ENCODE measurements at regions not wholly inside any gene's neighbourhood (a gene's known extent, or its start where the extent isn't known, plus 50 kb on each side); places are given as distances from the start of the nearest gene placed in this dataset.

- DNase-seq: no peak
These were observed 95.9 kb upstream of the LEP start for GRCh38 chr7:128145191-128145590.

- DNase-seq: no peak
These were observed 95.0 kb upstream of the LEP start for GRCh38 chr7:128146052-128146451.

GRCh38 chr7:128148676-128149075 lies 92.4 kb upstream of the LEP start:
- DNase-seq: no peak

- no peak for DNase-seq
These were observed 90.7 kb upstream of the LEP start for GRCh38 chr7:128150223-128150865.

GRCh38 chr7:128151635-128152034 lies 89.4 kb upstream of the LEP start:
- DNase-seq: no peak

- no peak for DNase-seq
These were observed 88.4 kb upstream of the LEP start for GRCh38 chr7:128152721-128153120.

GRCh38 chr7:128153436-128153835 lies 87.6 kb upstream of the LEP start:
- DNase-seq: no peak

GRCh38 chr7:128154504-128154903 lies 86.6 kb upstream of the LEP start:
- DNase-seq: no peak

- DNase-seq: no peak
These were observed 85.9 kb upstream of the LEP start for GRCh38 chr7:128155100-128155740.

- no peak for DNase-seq
These were observed 83.2 kb upstream of the LEP start for GRCh38 chr7:128157906-128158305.

- no peak for DNase-seq
These were observed 82.7 kb upstream of the LEP start for GRCh38 chr7:128158370-128158769.

GRCh38 chr7:128160296-128160695 lies 80.8 kb upstream of the LEP start:
- no peak for DNase-seq

GRCh38 chr7:128161466-128162125 lies 79.5 kb upstream of the LEP start:
- DNase-seq: no peak

GRCh38 chr7:128162666-128163065 lies 78.4 kb upstream of the LEP start:
- DNase-seq: no peak

- no peak for DNase-seq
These were observed 77.6 kb upstream of the LEP start for GRCh38 chr7:128163473-128163872.

GRCh38 chr7:128164061-128164954 lies 76.8 kb upstream of the LEP start:
- no peak for DNase-seq

- DNase-seq: no peak
These were observed 76.0 kb upstream of the LEP start for GRCh38 chr7:128164955-128165670.

- DNase-seq: no peak
These were observed 75.1 kb upstream of the LEP start for GRCh38 chr7:128165927-128166420.

- DNase-seq: no peak
These were observed 74.5 kb upstream of the LEP start for GRCh38 chr7:128166603-128167041.

GRCh38 chr7:128167042-128167701 lies 73.9 kb upstream of the LEP start:
- peak; percentile 76 for DNase-seq

All from right kidney (tissue), 1 donor.